ENCODE measurements at regions not wholly inside any gene's neighbourhood (a gene's known extent, or its start where the extent isn't known, plus 50 kb on each side); places are given as distances from the start of the nearest gene placed in this dataset.

DNA sequence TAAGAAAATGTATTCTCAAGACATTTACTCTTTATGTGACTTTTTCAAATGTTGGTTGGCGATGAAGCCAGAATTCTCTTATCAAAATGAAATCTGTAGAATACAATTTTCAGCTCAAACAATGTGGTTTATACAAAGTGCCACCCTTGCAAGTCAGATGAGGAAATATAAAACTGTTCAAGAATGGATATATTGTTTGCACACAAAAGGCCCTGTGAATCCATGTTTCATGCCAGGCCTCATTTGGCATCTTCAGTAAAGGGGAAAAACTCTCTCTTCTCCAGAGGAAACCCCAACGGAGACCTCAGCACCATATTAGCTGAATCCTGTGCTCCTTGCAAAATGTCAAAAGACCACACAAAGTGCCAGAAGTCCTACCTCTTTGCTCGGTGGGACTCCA, 310.4 kb downstream of the RRAGC start:
- H3K4me3 ChIP-seq (ENCODE audit: low read length) = no peak overlapping the region
- TF ChIP-seq, protein P1, sequence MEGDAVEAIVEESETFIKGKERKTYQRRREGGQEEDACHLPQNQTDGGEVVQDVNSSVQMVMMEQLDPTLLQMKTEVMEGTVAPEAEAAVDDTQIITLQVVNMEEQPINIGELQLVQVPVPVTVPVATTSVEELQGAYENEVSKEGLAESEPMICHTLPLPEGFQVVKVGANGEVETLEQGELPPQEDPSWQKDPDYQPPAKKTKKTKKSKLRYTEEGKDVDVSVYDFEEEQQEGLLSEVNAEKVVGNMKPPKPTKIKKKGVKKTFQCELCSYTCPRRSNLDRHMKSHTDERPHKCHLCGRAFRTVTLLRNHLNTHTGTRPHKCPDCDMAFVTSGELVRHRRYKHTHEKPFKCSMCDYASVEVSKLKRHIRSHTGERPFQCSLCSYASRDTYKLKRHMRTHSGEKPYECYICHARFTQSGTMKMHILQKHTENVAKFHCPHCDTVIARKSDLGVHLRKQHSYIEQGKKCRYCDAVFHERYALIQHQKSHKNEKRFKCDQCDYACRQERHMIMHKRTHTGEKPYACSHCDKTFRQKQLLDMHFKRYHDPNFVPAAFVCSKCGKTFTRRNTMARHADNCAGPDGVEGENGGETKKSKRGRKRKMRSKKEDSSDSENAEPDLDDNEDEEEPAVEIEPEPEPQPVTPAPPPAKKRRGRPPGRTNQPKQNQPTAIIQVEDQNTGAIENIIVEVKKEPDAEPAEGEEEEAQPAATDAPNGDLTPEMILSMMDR (IDR thresholded peaks at IDR 0.05; ENCODE audit: insufficient read depth, low read depth, low read length, missing control alignments) = no peak
- no peak for DNase-seq (ENCODE audit: low read depth)

DNA sequence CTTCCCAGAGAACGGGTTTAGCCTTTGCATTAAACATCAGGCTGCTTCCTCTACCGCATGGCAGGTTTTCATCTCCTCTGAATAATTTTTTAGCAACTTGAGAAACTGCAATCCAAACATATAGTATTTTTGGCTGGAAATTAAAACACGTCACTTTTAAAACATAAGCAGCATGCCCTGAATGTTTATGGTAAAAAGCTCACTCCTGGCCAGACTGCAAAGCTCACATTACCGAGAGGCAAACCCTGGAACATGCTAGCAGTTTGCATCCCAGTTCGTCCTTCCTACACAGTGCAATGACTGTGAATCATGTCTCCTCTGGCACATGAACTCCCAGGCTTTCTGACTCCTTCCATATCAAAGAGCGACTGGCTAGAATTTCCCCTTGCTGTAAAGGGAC, 312.3 kb downstream of the RRAGC start:
- DNase-seq (ENCODE audit: low read depth) = no peak
- no peak overlapping the region for H3K4me3 ChIP-seq (ENCODE audit: low read length)
- TF ChIP-seq, protein P1 (IDR thresholded peaks at IDR 0.05; ENCODE audit: insufficient read depth, low read depth, low read length, missing control alignments) = no peak

DNA sequence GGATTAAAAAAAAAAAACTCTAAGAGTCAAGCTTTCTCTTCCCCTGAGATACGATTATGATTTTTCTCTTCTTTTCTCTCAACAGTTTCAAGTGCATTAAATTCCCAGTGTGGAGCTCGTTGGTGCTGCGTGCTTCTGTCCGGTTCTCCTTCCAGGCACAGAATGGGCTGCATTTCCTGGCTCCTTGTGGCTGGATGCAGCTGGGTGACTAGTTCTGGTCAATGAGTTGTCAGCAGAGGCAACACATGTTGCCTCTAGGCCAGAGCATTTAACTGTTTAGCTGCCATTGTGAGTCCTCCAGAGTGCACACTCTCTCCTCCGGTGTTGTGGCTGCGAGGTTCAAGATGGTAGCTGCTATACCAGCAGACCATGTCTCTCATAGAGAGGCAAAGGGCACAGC, 312.9 kb downstream of the RRAGC start:
- H3K4me3 ChIP-seq (ENCODE audit: low read length) = no peak overlapping the region
- DNase-seq (ENCODE audit: low read depth) = no peak
- TF ChIP-seq, protein P1 (IDR thresholded peaks at IDR 0.05; ENCODE audit: insufficient read depth, low read depth, low read length, missing control alignments) = no peak

DNA sequence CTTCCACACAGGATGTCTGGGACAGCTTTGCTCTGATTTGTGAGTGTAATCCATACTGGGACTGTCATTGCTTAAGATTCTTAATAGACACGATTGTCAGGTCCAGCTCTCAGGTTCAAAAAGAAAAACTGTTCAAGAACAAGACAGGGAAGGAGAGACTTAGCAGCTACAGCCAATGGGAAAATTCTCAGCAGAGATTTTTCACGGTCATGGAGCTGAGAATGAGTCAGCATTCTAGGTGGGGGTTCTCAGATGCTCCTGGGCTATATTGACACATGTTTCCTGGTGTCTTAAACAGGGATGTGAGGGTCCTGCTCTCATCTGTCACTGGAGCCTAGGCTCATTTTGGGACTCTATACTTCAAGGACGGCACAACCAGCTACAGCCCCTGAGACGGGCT, 318.3 kb downstream of the RRAGC start:
- DNase-seq (ENCODE audit: low read depth) = no peak
- TF ChIP-seq, protein P1 (IDR thresholded peaks at IDR 0.05; ENCODE audit: insufficient read depth, low read depth, low read length, missing control alignments) = no peak
- no peak overlapping the region for H3K4me3 ChIP-seq (ENCODE audit: low read length)

DNA sequence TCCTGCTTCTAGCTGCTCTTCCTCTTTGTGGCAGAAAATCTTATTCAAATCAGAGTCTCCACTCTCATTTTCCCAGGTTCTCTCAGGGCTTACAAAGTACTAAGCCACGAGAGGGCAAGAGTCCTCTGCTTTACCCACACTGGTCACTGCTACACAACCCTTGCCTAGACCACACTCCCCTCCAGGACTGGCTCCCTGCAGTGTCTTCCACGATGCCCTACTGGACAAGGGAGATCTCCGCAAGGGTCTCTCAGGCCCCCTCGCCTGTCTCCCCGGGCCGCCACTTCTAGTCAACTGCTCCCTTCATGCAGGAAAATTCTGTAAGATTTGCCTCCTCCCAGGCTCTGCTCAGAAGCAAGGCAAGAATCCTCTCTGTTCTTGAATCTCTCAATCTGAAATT, 319.6 kb downstream of the RRAGC start:
- TF ChIP-seq, protein P1 (IDR thresholded peaks at IDR 0.05; ENCODE audit: insufficient read depth, low read depth, low read length, missing control alignments) = no peak
- DNase-seq (ENCODE audit: low read depth) = no peak

DNA sequence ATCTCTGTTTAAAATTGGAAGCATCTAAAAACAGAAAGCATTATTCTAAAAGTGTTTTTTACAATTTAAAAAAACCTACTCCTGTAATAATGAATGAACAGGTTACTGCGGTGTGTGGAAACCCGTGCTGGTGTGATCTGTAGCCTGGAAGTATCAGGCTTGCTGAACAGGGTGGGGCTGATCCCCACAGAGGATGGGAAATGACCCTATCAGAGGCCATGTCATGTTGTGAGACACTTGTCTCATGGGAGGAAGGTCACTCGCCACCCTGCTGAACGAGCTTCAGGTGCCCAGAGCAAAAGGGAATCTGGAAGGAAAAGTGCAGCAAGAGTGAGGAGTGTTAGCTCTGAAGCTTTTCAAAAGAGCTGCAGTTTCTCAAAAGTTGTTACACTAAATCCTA, 320.7 kb downstream of the RRAGC start:
- DNase-seq (ENCODE audit: low read depth) = no peak
- TF ChIP-seq, protein P1 (IDR thresholded peaks at IDR 0.05; ENCODE audit: insufficient read depth, low read depth, low read length, missing control alignments) = no peak
- no peak overlapping the region for H3K4me3 ChIP-seq (ENCODE audit: low read length)

More for the DNA sequence above, 319.6 kb downstream of the RRAGC start:
- H3K4me3 ChIP-seq (ENCODE audit: low read length) = no peak overlapping the region

DNA sequence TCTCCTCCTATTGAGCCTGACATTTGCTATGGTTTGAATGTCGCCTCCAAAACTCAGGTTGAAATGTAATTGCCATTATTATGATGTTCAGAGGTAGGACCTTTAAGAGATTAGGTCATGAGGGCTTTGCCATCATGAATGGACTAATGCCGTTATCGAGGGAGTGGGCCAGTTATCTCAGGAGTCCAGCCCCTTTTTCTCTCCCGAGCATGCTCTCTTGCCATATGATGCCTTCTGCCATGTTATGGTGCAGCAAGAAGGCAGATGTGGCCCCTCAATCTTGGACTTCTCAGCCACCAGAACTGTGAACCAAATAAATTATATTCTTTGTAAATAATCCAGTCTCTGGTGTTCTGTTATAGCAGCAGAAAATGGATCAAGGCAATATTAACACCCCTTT, 323.5 kb downstream of the RRAGC start:
- no peak for DNase-seq (ENCODE audit: low read depth)
- TF ChIP-seq, protein P1 (IDR thresholded peaks at IDR 0.05; ENCODE audit: insufficient read depth, low read depth, low read length, missing control alignments) = no peak
- H3K4me3 ChIP-seq (ENCODE audit: low read length) = no peak overlapping the region

All from epithelial cell of esophagus (primary cell).